GM23248 (cell line): ENCODE measurements at regions not wholly inside any gene's neighbourhood (a gene's known extent, or its start where the extent isn't known, plus 50 kb on each side); places are given as distances from the start of the nearest gene placed in this dataset.

Experiments used
- EZH2 ChIP-seq: fragments of 200-600 bp; sonication (generic); IDR thresholded peaks from 2 replicates; pipeline ENCODE4 v1.6.1; 2018; ENCODE audit warnings: antibody characterized with exemption, mild to moderate bottlenecking; ENCODE audit not compliant: insufficient read depth, poor library complexity, severe bottlenecking
- EZH2phosphoT487 ChIP-seq: fragments of 200-600 bp; sonication (generic); IDR thresholded peaks from 2 replicates; pipeline ENCODE4 v1.6.1; 2018; ENCODE audit warnings: antibody characterized with exemption, moderate library complexity, mild to moderate bottlenecking, low read depth; ENCODE audit not compliant: insufficient read depth

GRCh38 chr4:15370296-15370695, 57.5 kb upstream of the C1QTNF7 start:
- TF ChIP-seq EZH2 (no peak), EZH2phosphoT487 (no peak)
